ENCODE measurements at regions not wholly inside any gene's neighbourhood (a gene's known extent, or its start where the extent isn't known, plus 50 kb on each side); places are given as distances from the start of the nearest gene placed in this dataset.

GRCh38 chr12:91384806-91385205, 202.2 kb upstream of the DCN start:
- TF ChIP-seq CTCF (IDR thresholded peaks at IDR 0.05) (no peak), POLR2A (IDR thresholded peaks at IDR 0.05) (no peak)

All from right lobe of liver (tissue), 4 donors.